ENCODE measurements at regions not wholly inside any gene's neighbourhood (a gene's known extent, or its start where the extent isn't known, plus 50 kb on each side); places are given as distances from the start of the nearest gene placed in this dataset.
"Not testable (repeated sequence)": the region's sequence is repeated elsewhere in the genome, so short reads cannot be mapped to it uniquely, and the experiment has no call there.

- Mint-ChIP-seq H3K27ac (peak overlapping the region in 1 of 2 donors; percentile 44), H3K36me3 (ENCODE audit: insufficient read depth) (peaks cover 6% of the 10 kb centered on the region), H3K4me1 (ENCODE audit: low read depth in 2 of 2) (peaks cover 2 to 9% of the 10 kb centered on the region in 2 donors), H3K27me3 (no peaks in the 10 kb centered on the region), H3K9me3 (no peaks in the 10 kb centered on the region), H3K4me3 (no peak overlapping the region)
- DNase-seq = no peak
- peak; percentile 33 for ATAC-seq (replicated peaks)
Measured at GRCh38 chr1:65020774-65021173, 54.4 kb upstream of the JAK1 start.

DNA sequence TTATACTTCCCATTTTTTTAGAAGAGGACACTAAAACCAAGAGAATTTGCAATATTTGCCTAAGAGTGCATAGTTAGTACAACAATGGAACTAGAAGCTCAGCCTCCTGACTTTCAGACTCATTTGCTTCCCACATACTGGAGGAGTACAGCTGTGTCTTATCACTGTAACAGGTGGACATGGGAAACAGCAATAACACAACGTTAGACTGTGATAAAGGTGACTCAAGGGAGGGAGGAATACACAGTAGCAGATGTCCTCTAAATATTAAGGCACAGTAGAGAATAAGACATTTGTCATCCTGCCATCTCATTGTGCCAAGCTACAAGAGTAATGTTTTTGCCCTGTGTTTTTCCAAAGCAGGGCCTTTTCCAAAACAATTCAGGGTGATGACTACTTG is 55.4 kb upstream of the JAK1 start:
- Mint-ChIP-seq H3K27me3 (no peaks in the 10 kb centered on the region), H3K4me3 (no peak overlapping the region), H3K27ac (peak overlapping the region in 1 of 2 donors; percentile 74), H3K9me3 (no peaks in the 10 kb centered on the region), H3K36me3 (ENCODE audit: insufficient read depth) (peaks cover 6% of the 10 kb centered on the region), H3K4me1 (ENCODE audit: low read depth in 2 of 2) (peaks cover 2 to 9% of the 10 kb centered on the region in 2 donors)
- ATAC-seq (replicated peaks) (no peak), DNase-seq (no peak)

DNA sequence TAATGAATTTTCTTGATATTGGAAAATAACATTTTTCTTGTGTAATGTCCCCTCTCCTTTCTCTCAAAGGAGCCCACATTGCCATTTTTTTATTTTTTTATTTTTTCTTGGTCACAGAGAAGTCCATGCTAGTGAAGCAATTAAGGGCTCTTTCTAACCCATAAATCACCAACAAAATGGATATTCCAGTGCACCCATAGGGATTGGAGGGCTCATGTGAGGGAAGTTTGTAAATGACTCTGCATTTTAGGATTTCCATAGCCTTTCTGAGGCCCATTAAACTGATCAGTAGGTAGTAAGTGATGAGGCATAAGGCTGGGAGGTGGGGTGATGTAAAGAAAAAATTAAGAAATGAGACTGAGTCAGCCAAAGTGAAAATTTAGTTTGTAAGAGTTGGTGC is 55.9 kb upstream of the JAK1 start:
- no peak for ATAC-seq (replicated peaks)
- Mint-ChIP-seq H3K27ac (no peak overlapping the region), H3K4me3 (no peak overlapping the region), H3K27me3 (no peaks in the 10 kb centered on the region), H3K36me3 (ENCODE audit: insufficient read depth) (peaks cover 6% of the 10 kb centered on the region), H3K4me1 (ENCODE audit: low read depth in 2 of 2) (peaks cover 2 to 9% of the 10 kb centered on the region in 2 donors), H3K9me3 (no peaks in the 10 kb centered on the region)
- DNase-seq = no peak

DNA sequence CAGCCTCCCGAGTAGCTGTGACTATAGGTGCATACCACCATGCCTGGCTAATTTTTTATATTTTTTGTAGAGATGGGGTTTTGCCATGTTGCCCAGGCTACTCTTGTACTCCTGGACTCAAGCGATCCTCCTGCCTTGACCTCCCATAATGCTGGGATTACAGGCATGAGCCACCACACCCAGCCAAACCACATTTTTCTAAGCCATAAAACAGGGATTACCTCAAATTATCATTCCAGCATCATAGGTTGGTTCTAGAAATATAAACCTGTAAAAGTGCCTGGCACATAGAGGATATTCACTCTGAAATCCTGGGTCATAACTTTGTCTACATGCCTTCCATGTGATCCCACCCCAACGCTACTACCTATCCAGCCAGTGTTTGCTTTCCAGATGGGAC is 59.4 kb upstream of the JAK1 start:
- H3K36me3 Mint-ChIP-seq (ENCODE audit: insufficient read depth) = peaks cover 3% of the 10 kb centered on the region
- H3K9me3 Mint-ChIP-seq = no peaks in the 10 kb centered on the region
- no peaks in the 10 kb centered on the region for H3K27me3 Mint-ChIP-seq
- H3K4me3 Mint-ChIP-seq = no peak overlapping the region
- peaks cover 3 to 10% of the 10 kb centered on the region in 2 donors for H3K4me1 Mint-ChIP-seq (ENCODE audit: low read depth in 2 of 2)
- ATAC-seq (replicated peaks) (no peak), DNase-seq (no peak)
- H3K27ac Mint-ChIP-seq = peak overlapping the region; percentile 33 to 59

- no peak overlapping the region for H3K4me3 Mint-ChIP-seq
- H3K27ac Mint-ChIP-seq = no peak overlapping the region
- no peak for ATAC-seq (replicated peaks)
- no peak for DNase-seq
- H3K9me3 Mint-ChIP-seq = no peaks in the 10 kb centered on the region
- peaks cover 3 to 8% of the 10 kb centered on the region in 2 donors for H3K4me1 Mint-ChIP-seq (ENCODE audit: low read depth in 2 of 2)
- peaks cover 3% of the 10 kb centered on the region for H3K36me3 Mint-ChIP-seq (ENCODE audit: insufficient read depth)
- no peaks in the 10 kb centered on the region for H3K27me3 Mint-ChIP-seq
Measured at GRCh38 chr1:65026235-65026634, 59.9 kb upstream of the JAK1 start.

DNA sequence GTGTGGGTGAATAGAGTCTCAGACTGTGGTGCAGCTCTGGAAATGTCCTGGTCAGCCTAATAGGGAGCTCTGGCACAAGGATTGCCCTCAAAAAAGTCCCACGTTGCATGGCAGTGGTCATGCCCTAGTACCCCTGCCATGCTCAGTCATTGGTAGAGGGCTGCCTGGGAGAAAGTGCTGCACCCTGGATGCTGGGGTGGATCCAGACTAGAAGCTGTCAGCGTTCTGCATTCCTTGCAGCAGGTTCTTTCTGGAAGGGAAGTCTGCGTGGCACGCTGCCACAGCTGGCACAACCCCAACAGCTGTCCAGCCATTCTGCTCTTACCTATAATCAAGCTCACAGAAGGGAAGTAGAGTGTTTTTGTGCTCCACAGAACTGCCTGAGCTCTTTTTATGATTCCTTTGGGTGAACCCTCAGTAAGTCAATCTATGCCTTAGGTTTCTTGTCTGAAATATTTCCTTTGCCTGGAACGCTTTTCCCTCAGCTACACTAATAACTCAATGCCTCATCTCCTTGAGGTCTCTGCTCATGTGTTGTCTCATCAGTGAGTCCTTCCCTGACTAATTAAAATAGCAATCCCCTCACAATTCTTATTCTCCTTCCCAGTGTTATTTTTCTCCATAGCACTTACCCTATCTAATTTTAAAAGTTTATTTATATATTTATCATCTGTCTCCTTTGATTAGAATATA is 61.5 kb upstream of the JAK1 start:
- no peaks in the 10 kb centered on the region for H3K27me3 Mint-ChIP-seq
- DNase-seq = no peak
- H3K9me3 Mint-ChIP-seq = no peaks in the 10 kb centered on the region
- H3K36me3 Mint-ChIP-seq (ENCODE audit: insufficient read depth) = peaks cover 3% of the 10 kb centered on the region
- H3K27ac Mint-ChIP-seq = no peak overlapping the region
- H3K4me3 Mint-ChIP-seq = no peak overlapping the region
- ATAC-seq (replicated peaks) = no peak
- H3K4me1 Mint-ChIP-seq (ENCODE audit: low read depth in 2 of 2) = peaks cover 3 to 8% of the 10 kb centered on the region in 2 donors

DNA sequence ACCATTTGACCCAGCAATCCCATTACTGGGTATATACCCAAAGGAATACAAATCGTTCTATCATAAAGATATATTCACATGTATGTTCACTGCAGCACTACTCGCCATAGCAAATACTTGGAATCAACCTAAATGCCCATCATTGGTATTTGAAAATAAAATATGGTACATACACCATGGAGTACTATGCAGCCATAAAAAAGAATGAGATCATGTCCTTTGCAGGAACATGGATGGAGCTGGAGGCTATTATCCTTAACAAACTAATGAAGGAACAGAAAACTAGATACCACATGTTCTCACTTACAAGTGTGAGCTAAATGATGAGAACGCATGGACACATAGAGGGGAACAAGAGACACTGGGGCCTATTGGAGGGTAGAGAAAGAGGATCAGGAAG is 63.1 kb upstream of the JAK1 start:
- not testable (repeated sequence) for H3K4me3 Mint-ChIP-seq; H3K4me1 Mint-ChIP-seq (ENCODE audit: low read depth in 2 of 2); H3K36me3 Mint-ChIP-seq (ENCODE audit: insufficient read depth); H3K27me3 Mint-ChIP-seq; DNase-seq; H3K9me3 Mint-ChIP-seq; ATAC-seq (replicated peaks); H3K27ac Mint-ChIP-seq

- not testable (repeated sequence) for H3K36me3 Mint-ChIP-seq (ENCODE audit: insufficient read depth); DNase-seq; H3K27me3 Mint-ChIP-seq; ATAC-seq (replicated peaks); H3K4me3 Mint-ChIP-seq; H3K27ac Mint-ChIP-seq; H3K9me3 Mint-ChIP-seq; H3K4me1 Mint-ChIP-seq (ENCODE audit: low read depth in 2 of 2)
Measured at GRCh38 chr1:65034879-65035278, 68.5 kb upstream of the JAK1 start.

DNA sequence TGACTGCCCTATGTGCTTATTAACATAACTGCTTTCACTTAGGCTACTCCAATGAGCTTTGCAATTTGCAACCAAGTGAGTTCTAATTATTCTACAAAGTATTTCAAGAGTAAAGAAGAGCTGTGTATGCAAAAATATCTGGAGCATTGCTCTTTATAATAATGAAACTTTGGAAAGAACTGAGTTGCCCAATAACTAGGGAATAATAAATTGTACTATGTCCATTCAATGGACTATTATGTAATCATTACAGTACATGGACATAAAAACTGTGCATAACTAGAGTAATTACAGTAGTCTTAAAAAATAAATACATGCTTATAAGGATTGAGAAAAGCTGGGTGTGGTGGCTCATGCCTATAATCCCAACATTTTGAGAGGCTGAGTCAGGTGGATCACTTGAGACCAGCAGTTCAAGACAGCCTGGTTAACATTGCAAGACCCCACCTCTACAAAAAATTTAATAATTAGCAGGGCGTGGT is 70.3 kb upstream of the JAK1 start:
- Mint-ChIP-seq H3K9me3 (no peaks in the 10 kb centered on the region), H3K4me3 (no peak overlapping the region), H3K36me3 (ENCODE audit: insufficient read depth) (peaks cover 1% of the 10 kb centered on the region), H3K4me1 (ENCODE audit: low read depth in 2 of 2) (peaks cover 0 to 7% of the 10 kb centered on the region in 2 donors), H3K27ac (peak overlapping the region; percentile 15 to 36), H3K27me3 (no peaks in the 10 kb centered on the region)
- ATAC-seq (replicated peaks) = no peak
- no peak for DNase-seq

DNA sequence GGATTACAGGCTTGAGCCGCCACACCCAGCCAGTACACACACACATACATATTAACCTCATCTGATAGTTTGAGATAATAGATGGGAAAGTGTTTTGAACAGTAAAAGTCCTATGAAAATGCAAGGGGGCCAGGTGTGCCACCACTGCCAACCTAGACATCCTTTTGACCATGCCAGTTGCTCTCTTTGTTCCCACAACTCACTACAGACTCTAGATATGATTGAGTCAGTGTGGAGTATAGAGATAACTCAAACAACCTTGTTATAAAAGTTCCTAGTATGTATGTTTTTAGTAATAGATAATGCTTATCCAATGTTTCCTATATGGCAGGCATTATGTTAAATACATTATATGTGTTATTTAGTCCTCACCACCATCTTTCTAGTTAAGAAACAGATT is 72.7 kb upstream of the JAK1 start:
- H3K4me3 Mint-ChIP-seq = no peak overlapping the region
- H3K9me3 Mint-ChIP-seq = no peaks in the 10 kb centered on the region
- no peaks in the 10 kb centered on the region for H3K27me3 Mint-ChIP-seq
- ATAC-seq (replicated peaks) (no peak), DNase-seq (no peak)
- peaks cover 0 to 7% of the 10 kb centered on the region in 2 donors for H3K4me1 Mint-ChIP-seq (ENCODE audit: low read depth in 2 of 2)
- H3K36me3 Mint-ChIP-seq (ENCODE audit: insufficient read depth) = peaks cover 4% of the 10 kb centered on the region
- peak overlapping the region in 1 of 2 donors; percentile 41 for H3K27ac Mint-ChIP-seq

GRCh38 chr1:65039508-65039907 is 73.2 kb upstream of the JAK1 start:
- Mint-ChIP-seq H3K27me3 (no peaks in the 10 kb centered on the region), H3K36me3 (ENCODE audit: insufficient read depth) (peaks cover 4% of the 10 kb centered on the region), H3K4me1 (ENCODE audit: low read depth in 2 of 2) (peaks cover 4 to 7% of the 10 kb centered on the region in 2 donors), H3K9me3 (no peaks in the 10 kb centered on the region), H3K4me3 (no peak overlapping the region), H3K27ac (no peak overlapping the region)
- DNase-seq = no peak
- no peak for ATAC-seq (replicated peaks)

- peaks cover 11% of the 10 kb centered on the region for H3K36me3 Mint-ChIP-seq (ENCODE audit: insufficient read depth)
- ATAC-seq (replicated peaks) (no peak), DNase-seq (no peak)
- H3K4me3 Mint-ChIP-seq = no peak overlapping the region
- no peak overlapping the region for H3K27ac Mint-ChIP-seq
- H3K9me3 Mint-ChIP-seq = no peaks in the 10 kb centered on the region
- no peaks in the 10 kb centered on the region for H3K27me3 Mint-ChIP-seq
- peaks cover 8 to 16% of the 10 kb centered on the region in 2 donors for H3K4me1 Mint-ChIP-seq (ENCODE audit: low read depth in 2 of 2)
Measured at GRCh38 chr1:65042467-65042866, 76.1 kb upstream of the JAK1 start.

DNA sequence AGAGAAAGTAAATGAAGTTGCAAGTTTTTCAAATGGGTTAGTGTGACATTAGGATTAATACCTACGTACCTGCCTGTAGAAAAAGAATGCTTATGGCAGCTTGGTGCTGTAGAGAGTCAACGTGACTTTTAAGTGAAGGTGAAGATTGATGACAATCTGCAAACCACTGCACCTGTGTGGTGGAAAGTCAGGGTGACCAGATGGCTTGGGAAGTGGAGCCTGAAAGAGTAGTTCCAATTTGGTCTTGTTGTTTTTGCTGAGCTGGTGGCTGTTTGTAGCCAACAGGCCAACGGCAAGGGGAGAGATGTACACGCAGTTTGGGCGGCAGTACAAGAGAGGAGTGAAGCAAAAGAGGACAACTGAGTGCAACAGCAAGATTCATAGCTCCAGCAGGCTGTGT is 78.1 kb upstream of the JAK1 start:
- DNase-seq = no peak
- Mint-ChIP-seq H3K36me3 (ENCODE audit: insufficient read depth) (peaks cover 11% of the 10 kb centered on the region), H3K27ac (no peak overlapping the region), H3K9me3 (no peaks in the 10 kb centered on the region), H3K4me1 (ENCODE audit: low read depth in 2 of 2) (peaks cover 17 to 27% of the 10 kb centered on the region in 2 donors), H3K27me3 (no peaks in the 10 kb centered on the region), H3K4me3 (no peak overlapping the region)
- no peak for ATAC-seq (replicated peaks)

GRCh38 chr1:65045022-65045817 is 78.9 kb upstream of the JAK1 start:
- peaks cover 14% of the 10 kb centered on the region for H3K36me3 Mint-ChIP-seq (ENCODE audit: insufficient read depth)
- no peak for ATAC-seq (replicated peaks)

More at GRCh38 chr1:65045022-65045817, 78.9 kb upstream of the JAK1 start:
- Mint-ChIP-seq H3K27me3 (no peaks in the 10 kb centered on the region), H3K4me3 (no peak overlapping the region), H3K9me3 (no peaks in the 10 kb centered on the region), H3K4me1 (ENCODE audit: low read depth in 2 of 2) (peaks cover 25 to 35% of the 10 kb centered on the region in 2 donors), H3K27ac (no peak overlapping the region)
- no peak for DNase-seq
